ENCODE measurements at regions not wholly inside any gene's neighbourhood (a gene's known extent, or its start where the extent isn't known, plus 50 kb on each side); places are given as distances from the start of the nearest gene placed in this dataset.

DNA sequence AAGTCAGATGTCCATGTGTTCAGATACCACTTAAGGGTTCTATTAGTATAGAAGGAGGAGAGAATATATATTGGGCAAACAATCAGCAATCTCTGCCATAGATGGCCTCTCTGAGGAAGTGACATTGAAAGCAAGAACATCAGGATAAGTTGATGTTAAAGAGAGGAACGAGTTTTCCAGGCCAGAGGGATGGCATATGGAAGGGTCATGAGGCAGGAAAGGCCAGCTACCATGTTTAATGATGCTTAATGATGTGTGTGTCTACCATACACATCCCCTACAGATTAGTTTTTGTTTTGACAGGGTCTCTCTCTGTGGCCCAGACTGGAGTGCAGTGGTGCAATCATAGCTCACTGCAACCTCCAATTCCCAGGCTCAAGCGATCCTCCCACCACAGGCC, 63.0 kb downstream of the PTTG1 start:
- TF ChIP-seq CTCF (IDR thresholded peaks at IDR 0.05) (no peak), POLR2A (IDR thresholded peaks at IDR 0.05) (no peak), POLR2AphosphoS5 (IDR thresholded peaks at IDR 0.05) (no peak)

Data from breast epithelium (tissue), 3 donors.